ENCODE measurements at regions not wholly inside any gene's neighbourhood (a gene's known extent, or its start where the extent isn't known, plus 50 kb on each side); places are given as distances from the start of the nearest gene placed in this dataset. TPM values are rescaled to one million over a fixed set of nuclear protein-coding genes. Genes with fewer than 3 reads are reported as not detected.

Small RNAs in the stretch of these regions (small RNA-seq; reads per million reads assigned to genes)
- gene MIR548G (ENCODE audit: insufficient read depth), result not detected

All from neuronal stem cell (in vitro differentiated cells).